ENCODE measurements at regions not wholly inside any gene's neighbourhood (a gene's known extent, or its start where the extent isn't known, plus 50 kb on each side); places are given as distances from the start of the nearest gene placed in this dataset.
A peak's percentile ranks its signal among the peaks of the same experiment; 100 is the strongest.

GRCh38 chr18:77554061-77554460 is 304.4 kb downstream of the GALR1 start:
- Histone ChIP-seq H3K27ac (ENCODE audit: low read length) (no peak overlapping the region), H2AFZ (ENCODE audit: low read depth, low read length) (no peak overlapping the region), H3K4me3 (ENCODE audit: low read length) (no peak overlapping the region), H3K4me1 (ENCODE audit: low read length) (no peaks in the 10 kb centered on the region), H3K9ac (ENCODE audit: low read length) (no peak overlapping the region), H3K9me3 (ENCODE audit: insufficient read depth, low read length) (no peaks in the 10 kb centered on the region), H4K20me1 (ENCODE audit: insufficient read depth, low read length) (peaks cover 7% of the 10 kb centered on the region; the same call in 1 of the 2 replicates), H3K27me3 (ENCODE audit: low read depth, low read length) (no peaks in the 10 kb centered on the region; the same call in 1 of the 2 replicates), H3K4me2 (ENCODE audit: low read length) (no peak overlapping the region), H3K79me2 (ENCODE audit: low read length) (no peaks in the 10 kb centered on the region), H3K36me3 (replicated peaks; ENCODE audit: low read depth, low read length) (no peaks in the 10 kb centered on the region)
- TF ChIP-seq CTCF (IDR thresholded peaks at IDR 0.05; ENCODE audit: low read depth, low read length) (no peak), EZH2phosphoT487 (IDR thresholded peaks at IDR 0.05; ENCODE audit: low read depth) (no peak)

GRCh38 chr18:77557046-77557587 is 307.5 kb downstream of the GALR1 start:
- H3K79me2 ChIP-seq (ENCODE audit: low read length), result no peaks in the 10 kb centered on the region
- H3K9me3 ChIP-seq (ENCODE audit: insufficient read depth, low read length), result no peaks in the 10 kb centered on the region
- no peak overlapping the region for H3K4me3 ChIP-seq (ENCODE audit: low read length)
- H3K27me3 ChIP-seq (ENCODE audit: low read depth, low read length), result peaks cover 4% of the 10 kb centered on the region; the same call in 1 of the 2 replicates
- H3K36me3 ChIP-seq (replicated peaks; ENCODE audit: low read depth, low read length), result no peaks in the 10 kb centered on the region
- no peak overlapping the region for H2AFZ ChIP-seq (ENCODE audit: low read depth, low read length)
- peaks cover 7% of the 10 kb centered on the region; the same call in 1 of the 2 replicates for H4K20me1 ChIP-seq (ENCODE audit: insufficient read depth, low read length)
- peaks cover 8% of the 10 kb centered on the region for H3K4me1 ChIP-seq (ENCODE audit: low read length)
- no peak overlapping the region for H3K27ac ChIP-seq (ENCODE audit: low read length)
- H3K9ac ChIP-seq (ENCODE audit: low read length), result no peak overlapping the region
- H3K4me2 ChIP-seq (ENCODE audit: low read length), result no peak overlapping the region
- TF ChIP-seq CTCF (IDR thresholded peaks at IDR 0.05; ENCODE audit: low read depth, low read length) (no peak), EZH2phosphoT487 (IDR thresholded peaks at IDR 0.05; ENCODE audit: low read depth) (no peak)

- TF ChIP-seq EZH2phosphoT487 (IDR thresholded peaks at IDR 0.05; ENCODE audit: low read depth) (no peak), CTCF (IDR thresholded peaks at IDR 0.05; ENCODE audit: low read depth, low read length) (no peak)
Measured at GRCh38 chr18:77559274-77559910, 309.7 kb downstream of the GALR1 start.

GRCh38 chr18:77560341-77560992 is 310.8 kb downstream of the GALR1 start:
- H2AFZ ChIP-seq (ENCODE audit: low read depth, low read length), result no peak overlapping the region
- H3K4me3 ChIP-seq (ENCODE audit: low read length), result no peak overlapping the region
- TF ChIP-seq CTCF (IDR thresholded peaks at IDR 0.05; ENCODE audit: low read depth, low read length) (no peak), EZH2phosphoT487 (IDR thresholded peaks at IDR 0.05; ENCODE audit: low read depth) (peak; percentile 46; the same call in 1 of the 2 replicates)
- no peak overlapping the region for H3K4me2 ChIP-seq (ENCODE audit: low read length)
- peaks cover 21% of the 10 kb centered on the region; the same call in 1 of the 2 replicates for H3K27me3 ChIP-seq (ENCODE audit: low read depth, low read length)
- no peaks in the 10 kb centered on the region for H3K9me3 ChIP-seq (ENCODE audit: insufficient read depth, low read length)
- peaks cover 8% of the 10 kb centered on the region for H3K4me1 ChIP-seq (ENCODE audit: low read length)
- H3K27ac ChIP-seq (ENCODE audit: low read length), result no peak overlapping the region
- H4K20me1 ChIP-seq (ENCODE audit: insufficient read depth, low read length), result peaks cover 7% of the 10 kb centered on the region; the same call in 1 of the 2 replicates
- H3K79me2 ChIP-seq (ENCODE audit: low read length), result no peaks in the 10 kb centered on the region
- no peaks in the 10 kb centered on the region for H3K36me3 ChIP-seq (replicated peaks; ENCODE audit: low read depth, low read length)
- H3K9ac ChIP-seq (ENCODE audit: low read length), result no peak overlapping the region

More at GRCh38 chr18:77559274-77559910, 309.7 kb downstream of the GALR1 start:
- Histone ChIP-seq H3K4me3 (ENCODE audit: low read length) (no peak overlapping the region), H3K36me3 (replicated peaks; ENCODE audit: low read depth, low read length) (no peaks in the 10 kb centered on the region), H3K79me2 (ENCODE audit: low read length) (no peaks in the 10 kb centered on the region), H2AFZ (ENCODE audit: low read depth, low read length) (no peak overlapping the region), H3K9me3 (ENCODE audit: insufficient read depth, low read length) (no peaks in the 10 kb centered on the region), H3K27ac (ENCODE audit: low read length) (no peak overlapping the region), H4K20me1 (ENCODE audit: insufficient read depth, low read length) (peaks cover 7% of the 10 kb centered on the region; the same call in 1 of the 2 replicates), H3K4me1 (ENCODE audit: low read length) (peaks cover 8% of the 10 kb centered on the region), H3K27me3 (ENCODE audit: low read depth, low read length) (peaks cover 16% of the 10 kb centered on the region; the same call in 1 of the 2 replicates), H3K9ac (ENCODE audit: low read length) (no peak overlapping the region), H3K4me2 (ENCODE audit: low read length) (no peak overlapping the region)
